WERI-Rb-1 (cell line): ENCODE measurements at regions not wholly inside any gene's neighbourhood (a gene's known extent, or its start where the extent isn't known, plus 50 kb on each side); places are given as distances from the start of the nearest gene placed in this dataset.
"Not testable (repeated sequence)": the region's sequence is repeated elsewhere in the genome, so short reads cannot be mapped to it uniquely, and the experiment has no call there.

Source experiments
- DNase-seq: peaks from one replicate; pipeline ENCODE4 v3.0.0-alpha.2; 2020
- H3K27ac ChIP-seq: fragments of 250-450 bp; sonication (Bioruptor Pico); 2 replicates; pipeline ENCODE4 v1.5.1; 2020; ENCODE audit warnings: mild to moderate bottlenecking, moderate library complexity
- H3K27me3 ChIP-seq: fragments of 250-450 bp; sonication (Bioruptor Pico); 2 replicates; pipeline ENCODE4 v1.5.1; 2021; ENCODE audit warnings: mild to moderate bottlenecking, low read depth, moderate library complexity; ENCODE audit not compliant: insufficient read depth, severe bottlenecking
- H3K36me3 ChIP-seq: fragments of 250-450 bp; sonication (Bioruptor Pico); 2 replicates; pipeline ENCODE4 v1.5.1; 2020; ENCODE audit warnings: mild to moderate bottlenecking, moderate library complexity
- H3K4me3 ChIP-seq: 2 replicates; pipeline ENCODE4 v1.5.1; 2011; ENCODE audit warnings: low read depth, mild to moderate bottlenecking, control low read depth, low read length
- H3K9me3 ChIP-seq: fragments of 250-450 bp; sonication (Bioruptor Pico); 2 replicates; pipeline ENCODE4 v1.5.1; 2021; ENCODE audit warnings: mild to moderate bottlenecking, moderate library complexity; ENCODE audit not compliant: severe bottlenecking
- CTCF ChIP-seq: IDR thresholded peaks from 2 replicates; pipeline ENCODE4 v1.5.1; 2011; ENCODE audit warnings: low read depth, mild to moderate bottlenecking, control low read depth, inconsistent platforms, low read length

GRCh38 chr1:99397029-99397428, 132.7 kb downstream of the PLPPR4 start:
- Histone ChIP-seq H3K36me3 (no peaks in the 10 kb centered on the region), H3K27ac (no peak overlapping the region), H3K27me3 (no peaks in the 10 kb centered on the region), H3K4me3 (no peak overlapping the region), H3K9me3 (no peaks in the 10 kb centered on the region)
- TF ChIP-seq CTCF, result no peak
- no peak for DNase-seq

GRCh38 chr1:99397863-99398262, 133.6 kb downstream of the PLPPR4 start:
- Histone ChIP-seq H3K4me3 (no peak overlapping the region), H3K27ac (no peak overlapping the region), H3K9me3 (no peaks in the 10 kb centered on the region), H3K36me3 (no peaks in the 10 kb centered on the region), H3K27me3 (no peaks in the 10 kb centered on the region)
- no peak for TF ChIP-seq CTCF
- no peak for DNase-seq

GRCh38 chr1:99401556-99401955, 137.3 kb downstream of the PLPPR4 start:
- not testable (repeated sequence) for H3K9me3 ChIP-seq, H3K36me3 ChIP-seq, DNase-seq, H3K4me3 ChIP-seq, H3K27ac ChIP-seq, H3K27me3 ChIP-seq

- H3K9me3 ChIP-seq, H3K36me3 ChIP-seq, DNase-seq, H3K27ac ChIP-seq, H3K27me3 ChIP-seq, H3K4me3 ChIP-seq: not testable (repeated sequence)
These were observed 140.1 kb downstream of the PLPPR4 start for GRCh38 chr1:99404399-99404798.

GRCh38 chr1:99405325-99405724, 141.0 kb downstream of the PLPPR4 start:
- not testable (repeated sequence) for DNase-seq, H3K4me3 ChIP-seq

GRCh38 chr1:99407018-99407417, 142.7 kb downstream of the PLPPR4 start:
- Histone ChIP-seq H3K36me3 (no peaks in the 10 kb centered on the region), H3K27ac (no peak overlapping the region), H3K27me3 (no peaks in the 10 kb centered on the region), H3K4me3 (no peak overlapping the region), H3K9me3 (no peaks in the 10 kb centered on the region)
- no peak for TF ChIP-seq CTCF
- no peak for DNase-seq

More at GRCh38 chr1:99405325-99405724, 141.0 kb downstream of the PLPPR4 start:
- not testable (repeated sequence) for H3K27ac ChIP-seq, H3K27me3 ChIP-seq, H3K9me3 ChIP-seq, H3K36me3 ChIP-seq

- peaks cover 4% of the 10 kb centered on the region for H3K9me3 ChIP-seq
- H3K27ac ChIP-seq, result no peak overlapping the region
- H3K4me3 ChIP-seq, result no peak overlapping the region
- TF ChIP-seq CTCF, result no peak
- no peaks in the 10 kb centered on the region for H3K36me3 ChIP-seq
- no peak for DNase-seq
- H3K27me3 ChIP-seq, result no peaks in the 10 kb centered on the region
These were observed 159.8 kb downstream of the PLPPR4 start for GRCh38 chr1:99424087-99424486.

- TF ChIP-seq CTCF, result no peak
- Histone ChIP-seq H3K27me3 (no peaks in the 10 kb centered on the region), H3K27ac (no peak overlapping the region), H3K4me3 (no peak overlapping the region), H3K36me3 (no peaks in the 10 kb centered on the region), H3K9me3 (peaks cover 6% of the 10 kb centered on the region)
- no peak for DNase-seq
These were observed 165.5 kb downstream of the PLPPR4 start for GRCh38 chr1:99429754-99430153.
